ENCODE measurements at regions not wholly inside any gene's neighbourhood (a gene's known extent, or its start where the extent isn't known, plus 50 kb on each side); places are given as distances from the start of the nearest gene placed in this dataset.

DNA sequence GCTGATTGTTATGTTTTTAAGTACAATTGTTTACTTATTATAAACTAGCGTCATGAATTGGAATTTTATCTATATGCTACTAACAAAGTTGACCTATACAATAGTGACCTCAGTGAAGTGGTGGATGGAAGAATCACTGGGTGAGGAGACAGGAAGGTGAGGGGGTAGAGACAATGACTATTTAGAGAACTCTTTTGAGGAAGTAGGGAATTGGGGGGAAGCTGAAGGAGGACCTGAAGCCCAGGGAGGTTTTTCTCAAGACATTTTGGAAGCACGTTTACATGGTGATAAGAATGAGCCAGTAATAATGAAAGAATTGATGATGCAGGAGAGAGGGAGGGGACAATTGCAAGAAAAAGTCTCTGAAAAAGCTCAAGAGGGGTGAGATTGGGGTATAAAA lies 96.4 kb downstream of the RPS12 start:
- no peak for TF ChIP-seq POLR2A (IDR thresholded peaks at IDR 0.05; ENCODE audit: control extremely low read depth in 1 of 2, low read depth in 2 of 2, low read length in 2 of 2)
- TF ChIP-seq CHD2 (IDR thresholded peaks at IDR 0.05; ENCODE audit: low read length): no peak
- TF ChIP-seq MAX (IDR thresholded peaks at IDR 0.05): no peak
- TF ChIP-seq, protein P1, sequence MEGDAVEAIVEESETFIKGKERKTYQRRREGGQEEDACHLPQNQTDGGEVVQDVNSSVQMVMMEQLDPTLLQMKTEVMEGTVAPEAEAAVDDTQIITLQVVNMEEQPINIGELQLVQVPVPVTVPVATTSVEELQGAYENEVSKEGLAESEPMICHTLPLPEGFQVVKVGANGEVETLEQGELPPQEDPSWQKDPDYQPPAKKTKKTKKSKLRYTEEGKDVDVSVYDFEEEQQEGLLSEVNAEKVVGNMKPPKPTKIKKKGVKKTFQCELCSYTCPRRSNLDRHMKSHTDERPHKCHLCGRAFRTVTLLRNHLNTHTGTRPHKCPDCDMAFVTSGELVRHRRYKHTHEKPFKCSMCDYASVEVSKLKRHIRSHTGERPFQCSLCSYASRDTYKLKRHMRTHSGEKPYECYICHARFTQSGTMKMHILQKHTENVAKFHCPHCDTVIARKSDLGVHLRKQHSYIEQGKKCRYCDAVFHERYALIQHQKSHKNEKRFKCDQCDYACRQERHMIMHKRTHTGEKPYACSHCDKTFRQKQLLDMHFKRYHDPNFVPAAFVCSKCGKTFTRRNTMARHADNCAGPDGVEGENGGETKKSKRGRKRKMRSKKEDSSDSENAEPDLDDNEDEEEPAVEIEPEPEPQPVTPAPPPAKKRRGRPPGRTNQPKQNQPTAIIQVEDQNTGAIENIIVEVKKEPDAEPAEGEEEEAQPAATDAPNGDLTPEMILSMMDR (IDR thresholded peaks at IDR 0.05; ENCODE audit: control extremely low read depth in 1 of 3, insufficient read depth in 1 of 3, low read depth in 1 of 3, low read length in 3 of 3): no peak
- TF ChIP-seq SUZ12 (IDR thresholded peaks at IDR 0.05; ENCODE audit: low read length): no peak
- no peak for TF ChIP-seq RFX5 (IDR thresholded peaks at IDR 0.05; ENCODE audit: borderline replicate concordance, low read depth, low read length)
- TF ChIP-seq YY1 (IDR thresholded peaks at IDR 0.05; ENCODE audit: low read depth, low read length): no peak

Measured in H1 (cell line).